ENCODE measurements at regions not wholly inside any gene's neighbourhood (a gene's known extent, or its start where the extent isn't known, plus 50 kb on each side); places are given as distances from the start of the nearest gene placed in this dataset.
A peak's percentile ranks its signal among the peaks of the same experiment; 100 is the strongest.

DNA sequence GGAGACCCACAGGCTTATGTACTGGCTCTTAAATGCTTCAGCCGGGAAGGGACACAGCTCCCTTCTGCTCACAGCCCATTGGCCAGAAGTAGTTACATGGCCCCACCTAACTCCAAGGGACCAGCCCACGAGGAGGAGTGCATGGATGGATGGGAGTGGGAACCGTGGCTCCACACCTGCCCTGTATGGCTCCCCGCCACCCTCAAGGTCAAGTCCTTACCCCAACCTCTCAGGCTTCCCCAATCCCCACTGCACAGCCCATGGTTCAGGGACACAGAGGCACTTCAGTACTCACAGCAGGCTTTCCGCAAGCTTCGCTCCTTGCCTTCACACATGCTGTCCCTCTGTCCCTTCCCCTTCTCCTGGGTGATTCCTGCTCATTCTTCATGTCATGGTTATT lies 137.9 kb upstream of the KCNG1 start:
- DNase-seq = no peak
- WGBS (ENCODE audit: low lambda C conversion rate) = 44% methylated on average over 5 of the region's 6 CpGs
- CTCF ChIA-PET = interaction anchor here (0.7 kb wide), 1 partner anchor 146 kb away, joined by 3 read pairs; no protein-coding TSS in a partner anchor
- Histone ChIP-seq H3K79me2 (ENCODE audit: insufficient read depth) (no peaks in the 10 kb centered on the region), H3K9me3 (no peaks in the 10 kb centered on the region), H3F3A (replicated peaks; ENCODE audit: insufficient read depth) (no peaks in the 10 kb centered on the region), H3K9ac (no peak overlapping the region), H3K4me3 (ENCODE audit: low read depth in 2 of 2, low read length in 1 of 2) (no peak overlapping the region), H3K4me1 (ENCODE audit: control insufficient read depth in 1 of 2, insufficient read depth in 2 of 2, low read depth in 1 of 2, low read length in 1 of 2) (peaks cover 0 to 56% of the 10 kb centered on the region in 2 experiments; a peak in 2 of 4 replicates), H2AFZ (ENCODE audit: low read depth) (no peak overlapping the region), H4K20me1 (ENCODE audit: insufficient read depth) (no peaks in the 10 kb centered on the region), H3K27me3 (ENCODE audit: insufficient read depth) (peaks cover 44% of the 10 kb centered on the region), H3K9me2 (no peaks in the 10 kb centered on the region), H3K27ac (ENCODE audit: low read depth in 2 of 2, low read length in 1 of 2) (peak overlapping the region in 1 of 2 experiments; percentile 11; a peak in 1 of 4 replicates), H3K36me3 (replicated peaks in 1 of 2; ENCODE audit: control insufficient read depth in 1 of 2, insufficient read depth in 2 of 2, low read length in 1 of 2) (no peaks in the 10 kb centered on the region), H3K4me2 (no peak overlapping the region)
- TF ChIP-seq MEF2A (IDR thresholded peaks at IDR 0.05; ENCODE audit: borderline replicate concordance, low read depth) (no peak), GATA2 (CRISPR knock-in tag; IDR thresholded peaks at IDR 0.05) (no peak), FOXM1 (IDR thresholded peaks at IDR 0.05; ENCODE audit: low read depth) (no peak), ELF1 (IDR thresholded peaks at IDR 0.05) (no peak)
- TF ChIP-seq, protein P1, sequence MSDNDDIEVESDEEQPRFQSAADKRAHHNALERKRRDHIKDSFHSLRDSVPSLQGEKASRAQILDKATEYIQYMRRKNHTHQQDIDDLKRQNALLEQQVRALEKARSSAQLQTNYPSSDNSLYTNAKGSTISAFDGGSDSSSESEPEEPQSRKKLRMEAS (IDR thresholded peaks at IDR 0.05; ENCODE audit: low read depth) = no peak
- TF ChIP-seq, protein P2, sequence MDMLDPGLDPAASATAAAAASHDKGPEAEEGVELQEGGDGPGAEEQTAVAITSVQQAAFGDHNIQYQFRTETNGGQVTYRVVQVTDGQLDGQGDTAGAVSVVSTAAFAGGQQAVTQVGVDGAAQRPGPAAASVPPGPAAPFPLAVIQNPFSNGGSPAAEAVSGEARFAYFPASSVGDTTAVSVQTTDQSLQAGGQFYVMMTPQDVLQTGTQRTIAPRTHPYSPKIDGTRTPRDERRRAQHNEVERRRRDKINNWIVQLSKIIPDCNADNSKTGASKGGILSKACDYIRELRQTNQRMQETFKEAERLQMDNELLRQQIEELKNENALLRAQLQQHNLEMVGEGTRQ (IDR thresholded peaks at IDR 0.05; ENCODE audit: borderline replicate concordance, low read depth, low read length) = no peak
- POLR2A ChIA-PET = no interaction called here

- H3K4me2 ChIP-seq = no peak overlapping the region
- H3K27ac ChIP-seq (ENCODE audit: low read depth in 2 of 2, low read length in 1 of 2) = peak overlapping the region in 1 of 2 experiments; percentile 95; a peak in 2 of 4 replicates
- TF ChIP-seq RAD21 (IDR thresholded peaks at IDR 0.05; ENCODE audit: low read length) (no peak), CHD2 (IDR thresholded peaks at IDR 0.05; ENCODE audit: low read length, partially characterized antibody) (no peak), FOSL2 (IDR thresholded peaks at IDR 0.05; ENCODE audit: borderline replicate concordance, low read depth) (no peak), SIN3A (IDR thresholded peaks at IDR 0.05; ENCODE audit: borderline replicate concordance, low read depth, low read length) (no peak), POLR2AphosphoS5 (IDR thresholded peaks at IDR 0.05; ENCODE audit: low read depth, low read length) (no peak), FOXM1 (IDR thresholded peaks at IDR 0.05; ENCODE audit: low read depth) (no peak), NRF1 (IDR thresholded peaks at IDR 0.05; ENCODE audit: low read depth, low read length) (no peak), MEF2A (IDR thresholded peaks at IDR 0.05; ENCODE audit: borderline replicate concordance, low read depth) (no peak), EZH2phosphoT487 (IDR thresholded peaks at IDR 0.05; ENCODE audit: borderline replicate concordance, low read depth) (no peak), REST (IDR thresholded peaks at IDR 0.05; ENCODE audit: low read depth, low read length) (no peak)
- TF ChIP-seq, protein P2 (IDR thresholded peaks at IDR 0.05; ENCODE audit: borderline replicate concordance, low read depth, low read length) = no peak
- no peaks in the 10 kb centered on the region for H3K79me2 ChIP-seq (ENCODE audit: insufficient read depth)
- H3K9me2 ChIP-seq = no peaks in the 10 kb centered on the region
- H4K20me1 ChIP-seq (ENCODE audit: insufficient read depth) = no peaks in the 10 kb centered on the region
- CTCF ChIA-PET = interaction anchor here (0.7 to 3.3 kb wide), 5 partner anchors 31 to 146 kb away, joined by 3 to 14 read pairs (median 4); no protein-coding TSS in a partner anchor
- H3K9ac ChIP-seq = no peak overlapping the region
- H3K4me1 ChIP-seq (ENCODE audit: control insufficient read depth in 1 of 2, insufficient read depth in 2 of 2, low read depth in 1 of 2, low read length in 1 of 2) = peaks cover 0 to 54% of the 10 kb centered on the region in 2 experiments; a peak in 2 of 4 replicates
- H3K4me3 ChIP-seq (ENCODE audit: low read depth in 2 of 2, low read length in 1 of 2) = no peak overlapping the region
- POLR2A ChIA-PET = interaction anchor here (1.1 to 1.2 kb wide), 2 partner anchors 31 to 147 kb away, joined by 5 to 10 read pairs; no protein-coding TSS in a partner anchor
- H3K36me3 ChIP-seq (replicated peaks in 1 of 2; ENCODE audit: control insufficient read depth in 1 of 2, insufficient read depth in 2 of 2, low read length in 1 of 2) = no peaks in the 10 kb centered on the region
- DNase-seq = no peak
- WGBS (ENCODE audit: low lambda C conversion rate) = 43% methylated on average over 2 of the region's 2 CpGs
- H3K27me3 ChIP-seq (ENCODE audit: insufficient read depth) = peaks cover 44% of the 10 kb centered on the region
- H2AFZ ChIP-seq (ENCODE audit: low read depth) = no peak overlapping the region
- no peaks in the 10 kb centered on the region for H3F3A ChIP-seq (replicated peaks; ENCODE audit: insufficient read depth)
- no peaks in the 10 kb centered on the region for H3K9me3 ChIP-seq
Observed at GRCh38 chr20:51159981-51160380, 137.1 kb upstream of the KCNG1 start.

Data from SK-N-SH (cell line).